ENCODE measurements at regions not wholly inside any gene's neighbourhood (a gene's known extent, or its start where the extent isn't known, plus 50 kb on each side); places are given as distances from the start of the nearest gene placed in this dataset.

GRCh38 chr6:109263873-109264700 lies 118.2 kb downstream of the CD164 start (continued):
- TF ChIP-seq, protein P1, sequence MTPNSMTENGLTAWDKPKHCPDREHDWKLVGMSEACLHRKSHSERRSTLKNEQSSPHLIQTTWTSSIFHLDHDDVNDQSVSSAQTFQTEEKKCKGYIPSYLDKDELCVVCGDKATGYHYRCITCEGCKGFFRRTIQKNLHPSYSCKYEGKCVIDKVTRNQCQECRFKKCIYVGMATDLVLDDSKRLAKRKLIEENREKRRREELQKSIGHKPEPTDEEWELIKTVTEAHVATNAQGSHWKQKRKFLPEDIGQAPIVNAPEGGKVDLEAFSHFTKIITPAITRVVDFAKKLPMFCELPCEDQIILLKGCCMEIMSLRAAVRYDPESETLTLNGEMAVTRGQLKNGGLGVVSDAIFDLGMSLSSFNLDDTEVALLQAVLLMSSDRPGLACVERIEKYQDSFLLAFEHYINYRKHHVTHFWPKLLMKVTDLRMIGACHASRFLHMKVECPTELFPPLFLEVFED (CRISPR knock-in tag; conservative IDR thresholded peaks at IDR 0.05) = 0 out of 2 replicates have a peak, but pooled peaks have one; percentile 26
- TF ChIP-seq, protein P2, sequence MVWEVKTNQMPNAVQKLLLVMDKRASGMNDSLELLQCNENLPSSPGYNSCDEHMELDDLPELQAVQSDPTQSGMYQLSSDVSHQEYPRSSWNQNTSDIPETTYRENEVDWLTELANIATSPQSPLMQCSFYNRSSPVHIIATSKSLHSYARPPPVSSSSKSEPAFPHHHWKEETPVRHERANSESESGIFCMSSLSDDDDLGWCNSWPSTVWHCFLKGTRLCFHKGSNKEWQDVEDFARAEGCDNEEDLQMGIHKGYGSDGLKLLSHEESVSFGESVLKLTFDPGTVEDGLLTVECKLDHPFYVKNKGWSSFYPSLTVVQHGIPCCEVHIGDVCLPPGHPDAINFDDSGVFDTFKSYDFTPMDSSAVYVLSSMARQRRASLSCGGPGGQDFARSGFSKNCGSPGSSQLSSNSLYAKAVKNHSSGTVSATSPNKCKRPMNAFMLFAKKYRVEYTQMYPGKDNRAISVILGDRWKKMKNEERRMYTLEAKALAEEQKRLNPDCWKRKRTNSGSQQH (CRISPR knock-in tag; IDR thresholded peaks at IDR 0.05) = 0 out of 2 replicates have a peak, but pooled peaks have one; percentile 26
- TF ChIP-seq MECOM (CRISPR knock-in tag; IDR thresholded peaks at IDR 0.05) = peak; percentile 59; the same call in 1 of the 2 replicates
- peak; percentile 92 for TF ChIP-seq ZNF512 (tag; IDR thresholded peaks at IDR 0.05)
- no peak for TF ChIP-seq NR2C2 (CRISPR knock-in tag; IDR thresholded peaks at IDR 0.05)
- TF ChIP-seq NR2C2 (tag; IDR thresholded peaks at IDR 0.05) = no peak
- TF ChIP-seq, protein P3, sequence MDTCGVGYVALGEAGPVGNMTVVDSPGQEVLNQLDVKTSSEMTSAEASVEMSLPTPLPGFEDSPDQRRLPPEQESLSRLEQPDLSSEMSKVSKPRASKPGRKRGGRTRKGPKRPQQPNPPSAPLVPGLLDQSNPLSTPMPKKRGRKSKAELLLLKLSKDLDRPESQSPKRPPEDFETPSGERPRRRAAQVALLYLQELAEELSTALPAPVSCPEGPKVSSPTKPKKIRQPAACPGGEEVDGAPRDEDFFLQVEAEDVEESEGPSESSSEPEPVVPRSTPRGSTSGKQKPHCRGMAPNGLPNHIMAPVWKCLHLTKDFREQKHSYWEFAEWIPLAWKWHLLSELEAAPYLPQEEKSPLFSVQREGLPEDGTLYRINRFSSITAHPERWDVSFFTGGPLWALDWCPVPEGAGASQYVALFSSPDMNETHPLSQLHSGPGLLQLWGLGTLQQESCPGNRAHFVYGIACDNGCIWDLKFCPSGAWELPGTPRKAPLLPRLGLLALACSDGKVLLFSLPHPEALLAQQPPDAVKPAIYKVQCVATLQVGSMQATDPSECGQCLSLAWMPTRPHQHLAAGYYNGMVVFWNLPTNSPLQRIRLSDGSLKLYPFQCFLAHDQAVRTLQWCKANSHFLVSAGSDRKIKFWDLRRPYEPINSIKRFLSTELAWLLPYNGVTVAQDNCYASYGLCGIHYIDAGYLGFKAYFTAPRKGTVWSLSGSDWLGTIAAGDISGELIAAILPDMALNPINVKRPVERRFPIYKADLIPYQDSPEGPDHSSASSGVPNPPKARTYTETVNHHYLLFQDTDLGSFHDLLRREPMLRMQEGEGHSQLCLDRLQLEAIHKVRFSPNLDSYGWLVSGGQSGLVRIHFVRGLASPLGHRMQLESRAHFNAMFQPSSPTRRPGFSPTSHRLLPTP (IDR thresholded peaks at IDR 0.05; ENCODE audit: borderline replicate concordance, extremely low read depth, insufficient read length) = no peak
- TF ChIP-seq E2F3 (CRISPR knock-in tag; IDR thresholded peaks at IDR 0.05) = no peak
- TF ChIP-seq RAD21 (CRISPR knock-in tag; conservative IDR thresholded peaks at IDR 0.05 in 1 of 2, IDR thresholded peaks at IDR 0.05 in 1 of 2) = no peak; a peak in 1 of 4 replicates

All from K562 (cell line).